ENCODE measurements at regions not wholly inside any gene's neighbourhood (a gene's known extent, or its start where the extent isn't known, plus 50 kb on each side); places are given as distances from the start of the nearest gene placed in this dataset.

DNA sequence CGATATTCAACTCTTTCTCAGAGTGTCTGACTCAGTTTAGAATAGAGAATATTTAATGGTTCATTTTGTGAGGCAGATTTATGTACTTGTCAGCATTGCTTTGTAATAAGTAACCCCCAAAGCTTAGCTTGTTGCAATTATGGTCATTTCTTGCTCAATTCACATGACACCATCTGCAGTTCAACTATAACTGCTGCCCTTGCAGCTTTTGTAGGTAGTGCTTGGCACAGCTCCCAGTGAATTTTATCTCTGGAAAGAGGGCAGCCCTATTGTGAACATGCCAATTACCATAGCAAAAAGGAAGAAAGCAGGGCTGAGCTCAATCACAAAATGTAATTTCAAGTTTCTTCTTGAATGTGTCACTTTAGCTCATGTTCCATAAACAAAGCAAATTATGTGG lies 1587.7 kb upstream of the ACO1 start:
- no peak for TF ChIP-seq SETDB1 (CRISPR knock-in tag; IDR thresholded peaks at IDR 0.05; ENCODE audit: borderline replicate concordance)
- TF ChIP-seq MZF1 (CRISPR knock-in tag; IDR thresholded peaks at IDR 0.05; ENCODE audit: borderline replicate concordance), result no peak
- no peak for TF ChIP-seq ZNF577 (CRISPR knock-in tag; IDR thresholded peaks at IDR 0.05; ENCODE audit: borderline replicate concordance, low read depth)
- no peak for TF ChIP-seq FOXJ3 (CRISPR knock-in tag; IDR thresholded peaks at IDR 0.05; ENCODE audit: borderline replicate concordance)
- TF ChIP-seq, protein P1, sequence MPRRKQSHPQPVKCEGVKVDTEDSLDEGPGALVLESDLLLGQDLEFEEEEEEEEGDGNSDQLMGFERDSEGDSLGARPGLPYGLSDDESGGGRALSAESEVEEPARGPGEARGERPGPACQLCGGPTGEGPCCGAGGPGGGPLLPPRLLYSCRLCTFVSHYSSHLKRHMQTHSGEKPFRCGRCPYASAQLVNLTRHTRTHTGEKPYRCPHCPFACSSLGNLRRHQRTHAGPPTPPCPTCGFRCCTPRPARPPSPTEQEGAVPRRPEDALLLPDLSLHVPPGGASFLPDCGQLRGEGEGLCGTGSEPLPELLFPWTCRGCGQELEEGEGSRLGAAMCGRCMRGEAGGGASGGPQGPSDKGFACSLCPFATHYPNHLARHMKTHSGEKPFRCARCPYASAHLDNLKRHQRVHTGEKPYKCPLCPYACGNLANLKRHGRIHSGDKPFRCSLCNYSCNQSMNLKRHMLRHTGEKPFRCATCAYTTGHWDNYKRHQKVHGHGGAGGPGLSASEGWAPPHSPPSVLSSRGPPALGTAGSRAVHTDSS (CRISPR knock-in tag; conservative IDR thresholded peaks at IDR 0.05), result no peak
- no peak for TF ChIP-seq ZBTB33 (CRISPR knock-in tag; IDR thresholded peaks at IDR 0.05)
- TF ChIP-seq FOXP1 (IDR thresholded peaks at IDR 0.05), result no peak
- TF ChIP-seq FOXP1 (CRISPR knock-in tag; IDR thresholded peaks at IDR 0.05), result no peak
- no peak for TF ChIP-seq ZNF274 (CRISPR knock-in tag; IDR thresholded peaks at IDR 0.05)
- TF ChIP-seq ZNF510 (CRISPR knock-in tag; IDR thresholded peaks at IDR 0.05; ENCODE audit: low read depth), result no peak
- TF ChIP-seq TCF7 (IDR thresholded peaks at IDR 0.05; ENCODE audit: low read depth), result no peak
- TF ChIP-seq MAZ (IDR thresholded peaks at IDR 0.05; ENCODE audit: borderline replicate concordance, low read depth, low read length), result no peak
- no peak for TF ChIP-seq MAZ (CRISPR knock-in tag; IDR thresholded peaks at IDR 0.05; ENCODE audit: low read depth)
- no peak for TF ChIP-seq CEBPB (IDR thresholded peaks at IDR 0.05; ENCODE audit: borderline replicate concordance, low read depth, low read length)
- TF ChIP-seq ZNF292 (CRISPR knock-in tag; IDR thresholded peaks at IDR 0.05; ENCODE audit: borderline replicate concordance, low read depth), result no peak
- TF ChIP-seq CTCF (CRISPR knock-in tag; IDR thresholded peaks at IDR 0.05), result no peak
